ENCODE measurements at regions not wholly inside any gene's neighbourhood (a gene's known extent, or its start where the extent isn't known, plus 50 kb on each side); places are given as distances from the start of the nearest gene placed in this dataset.

DNA sequence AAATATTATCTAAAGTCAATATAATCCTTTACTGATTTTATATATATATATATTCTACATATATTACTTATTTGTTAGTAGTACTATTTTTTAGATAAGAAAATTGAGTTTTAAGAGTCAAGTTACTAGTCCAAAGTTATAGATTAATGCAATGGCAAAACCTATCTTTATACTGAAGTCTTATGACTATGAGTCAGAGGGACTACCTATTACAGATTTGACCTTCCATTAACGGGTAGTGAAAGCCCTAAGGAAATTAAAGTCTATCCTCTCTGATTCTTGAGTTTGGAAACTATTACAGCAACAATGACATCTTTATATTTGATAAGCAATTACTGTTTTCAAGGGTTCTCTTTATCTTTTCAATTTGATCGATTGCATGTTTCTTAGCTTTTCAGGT, 315.8 kb downstream of the CASP12 start (continued):
- TF ChIP-seq CHD7 (IDR thresholded peaks at IDR 0.05; ENCODE audit: insufficient replicate concordance, low read length) (no peak), RNF2 (IDR thresholded peaks at IDR 0.05; ENCODE audit: borderline replicate concordance, low read depth, low read length, missing control alignments, poor library complexity, severe bottlenecking) (no peak), BCL11A (IDR thresholded peaks at IDR 0.05; ENCODE audit: low read depth in 2 of 2, low read length in 2 of 2) (no peak), NRF1 (IDR thresholded peaks at IDR 0.05; ENCODE audit: low read depth, low read length) (no peak), TAF7 (optimal IDR thresholded peaks at IDR 0.05; ENCODE audit: borderline replicate concordance, low read depth, low read length) (no peak), SIX5 (IDR thresholded peaks at IDR 0.05; ENCODE audit: low read depth, low read length) (no peak), SP4 (IDR thresholded peaks at IDR 0.05; ENCODE audit: low read length) (no peak), GTF2F1 (IDR thresholded peaks at IDR 0.05; ENCODE audit: borderline replicate concordance, low read depth, low read length) (no peak), SP1 (IDR thresholded peaks at IDR 0.05; ENCODE audit: low read depth, low read length) (no peak), CBX8 (IDR thresholded peaks at IDR 0.05; ENCODE audit: borderline replicate concordance, low read depth, low read length) (no peak), POLR2A (IDR thresholded peaks at IDR 0.05; ENCODE audit: control extremely low read depth in 1 of 2, low read depth in 2 of 2, low read length in 2 of 2) (no peak)
- TF ChIP-seq, protein P1, sequence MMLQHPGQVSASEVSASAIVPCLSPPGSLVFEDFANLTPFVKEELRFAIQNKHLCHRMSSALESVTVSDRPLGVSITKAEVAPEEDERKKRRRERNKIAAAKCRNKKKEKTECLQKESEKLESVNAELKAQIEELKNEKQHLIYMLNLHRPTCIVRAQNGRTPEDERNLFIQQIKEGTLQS (IDR thresholded peaks at IDR 0.05; ENCODE audit: insufficient read depth, low read depth, low read length), result no peak

All from H1 (cell line).